ENCODE measurements at regions not wholly inside any gene's neighbourhood (a gene's known extent, or its start where the extent isn't known, plus 50 kb on each side); places are given as distances from the start of the nearest gene placed in this dataset.
"Not testable (repeated sequence)": the region's sequence is repeated elsewhere in the genome, so short reads cannot be mapped to it uniquely, and the experiment has no call there.

DNA sequence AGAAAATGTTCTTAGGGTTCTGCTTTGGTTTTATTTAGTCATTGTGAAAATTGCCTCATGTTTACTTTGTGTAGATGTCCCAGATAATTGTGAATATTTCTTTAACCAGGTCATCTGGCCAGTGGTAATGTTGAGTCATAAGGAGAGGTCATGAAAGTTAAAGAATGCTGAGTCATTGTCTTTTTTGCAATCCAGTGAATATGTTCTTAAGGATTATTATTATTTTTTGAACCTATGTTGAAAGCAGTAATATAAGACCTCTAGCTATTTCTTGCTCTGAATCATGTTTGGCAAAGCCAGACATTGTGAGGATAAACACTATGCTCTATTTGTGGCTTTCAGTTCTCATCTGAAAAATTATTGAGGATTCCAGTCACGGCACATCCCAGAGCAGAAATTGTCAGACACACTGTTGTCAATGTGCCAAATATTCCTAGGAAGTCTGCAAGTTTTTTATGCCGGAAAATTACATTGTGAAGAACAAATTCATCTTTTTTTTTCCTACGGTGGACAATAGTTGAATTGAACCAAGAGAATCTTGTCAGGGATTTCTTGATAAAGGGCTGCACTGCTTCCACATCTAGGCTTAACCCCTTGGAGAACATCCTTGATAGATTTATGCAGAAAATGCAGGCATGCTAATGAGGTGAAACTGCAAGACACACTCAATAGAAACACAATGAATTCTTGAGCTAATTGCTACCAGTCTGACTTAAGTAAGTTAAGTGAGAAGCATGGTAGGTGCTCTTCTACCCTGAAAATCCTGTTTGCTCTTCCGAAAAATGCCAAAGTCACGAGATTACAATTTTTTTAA, 369.6 kb downstream of the ATP23 start:
- peak; percentile 70 for DNase-seq (ENCODE audit: low spot score)

DNA sequence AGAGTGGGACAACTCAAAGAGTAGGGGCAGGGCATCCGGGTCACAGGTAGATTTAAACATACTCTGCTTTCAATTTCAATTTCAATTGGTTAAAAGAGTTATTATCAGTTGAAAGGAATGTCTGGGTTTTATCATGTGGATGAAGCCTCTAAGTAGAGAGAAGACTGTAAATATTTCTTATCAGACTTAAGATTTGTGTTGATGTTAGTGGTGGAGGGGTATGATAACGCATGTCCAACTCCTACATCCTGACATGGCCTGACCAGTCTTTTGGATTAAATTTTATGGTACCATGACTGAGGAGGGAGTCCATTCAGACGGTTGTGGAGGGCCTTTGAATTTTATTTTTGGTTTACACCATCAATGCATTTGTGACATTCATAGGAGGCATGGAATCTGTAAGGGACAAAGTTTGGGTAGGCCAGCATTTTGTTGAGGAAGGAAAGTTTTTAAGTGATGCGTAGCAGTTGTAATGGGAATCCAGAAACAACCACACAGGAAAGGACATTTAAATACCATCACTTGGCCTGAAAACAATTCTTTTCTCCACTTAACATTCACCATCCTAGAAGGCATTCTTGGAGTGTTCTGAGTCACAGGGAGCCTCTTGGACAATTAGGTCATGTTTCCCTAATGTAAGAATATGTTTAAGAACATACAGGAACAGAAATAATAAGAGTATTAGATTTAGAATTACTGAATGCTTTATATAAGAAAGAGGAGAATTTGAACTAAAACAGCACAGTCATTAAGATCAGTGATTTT, 371.9 kb downstream of the ATP23 start:
- peak; percentile 43 for DNase-seq (ENCODE audit: low spot score)

DNA sequence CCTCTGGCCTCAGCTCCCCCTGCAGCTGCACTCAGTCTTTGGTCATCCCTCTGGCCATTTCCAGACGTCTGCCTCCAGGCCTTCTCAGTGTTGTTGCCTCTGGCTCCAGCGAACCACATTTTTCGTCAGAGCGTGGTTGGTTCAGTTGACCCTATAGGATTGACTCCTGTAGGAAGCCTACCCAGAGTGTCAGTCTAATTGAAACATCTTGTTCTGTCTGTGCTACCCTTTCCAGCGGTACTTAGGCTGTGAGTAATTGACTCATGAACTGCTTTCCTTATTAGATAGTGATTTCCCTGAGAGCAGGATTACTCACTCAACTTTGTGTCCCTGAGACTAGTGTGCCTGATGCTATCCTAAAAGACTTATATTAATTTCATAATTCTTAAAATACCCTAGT, 373.2 kb downstream of the ATP23 start:
- no peak for DNase-seq (ENCODE audit: low spot score)

DNA sequence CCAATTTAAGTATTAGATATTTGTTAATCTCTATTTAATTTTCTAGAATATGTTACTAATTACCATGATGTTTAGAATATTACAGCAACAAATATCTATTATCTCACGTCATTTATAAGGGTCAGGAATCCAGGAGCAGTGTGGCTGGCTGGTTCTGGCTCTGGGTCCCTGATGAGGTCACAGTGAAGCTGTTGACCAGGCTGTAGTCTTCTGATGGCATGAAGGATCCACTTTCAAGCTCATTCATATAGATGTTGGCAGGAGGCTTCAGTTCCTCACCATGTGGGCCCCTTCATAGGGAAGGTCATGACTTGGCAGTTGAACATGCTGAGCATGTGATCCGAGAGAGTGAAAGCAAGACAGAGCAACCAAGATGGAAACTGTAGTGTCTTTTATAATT, 375.6 kb downstream of the ATP23 start:
- DNase-seq (ENCODE audit: low spot score), result no peak

DNA sequence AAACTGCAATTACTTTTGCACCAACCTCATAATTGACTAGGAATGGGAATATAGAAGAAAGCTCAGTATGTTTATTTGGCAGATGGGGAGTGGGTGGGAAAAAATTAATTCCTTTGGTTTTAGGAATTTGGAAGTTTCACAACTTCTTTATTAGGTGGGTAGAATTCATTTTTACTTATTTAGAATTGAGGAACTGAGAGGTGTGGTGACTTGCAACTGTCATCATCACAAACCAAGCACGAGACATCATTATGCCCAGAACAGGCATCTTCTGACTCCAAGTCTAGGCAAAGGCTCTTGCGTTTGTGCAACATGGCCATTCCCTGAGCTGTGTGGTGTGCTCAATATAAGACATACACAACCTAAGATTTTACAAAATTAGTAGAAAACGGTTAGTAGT, 380.0 kb downstream of the ATP23 start:
- DNase-seq (ENCODE audit: low spot score), result no peak

DNA sequence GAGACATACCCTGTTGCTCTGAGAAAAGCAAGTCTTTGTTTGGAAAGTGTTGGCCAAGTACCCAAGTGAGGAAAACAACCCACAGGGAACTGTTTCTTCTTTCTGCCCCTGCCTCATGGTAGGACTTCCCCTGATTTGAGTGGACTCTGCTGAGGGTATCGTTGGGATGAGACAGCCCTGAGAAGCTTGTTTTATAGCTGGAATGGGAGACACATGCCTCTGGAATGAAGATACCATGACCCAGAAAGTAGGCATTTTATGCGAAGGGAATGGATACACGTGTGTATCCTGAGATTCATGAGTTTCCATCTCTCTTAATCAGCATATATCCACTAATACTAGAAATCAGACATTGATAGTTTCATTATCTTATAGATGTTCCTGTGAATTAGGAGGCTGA, 382.3 kb downstream of the ATP23 start:
- DNase-seq (ENCODE audit: low spot score), result no peak

DNA sequence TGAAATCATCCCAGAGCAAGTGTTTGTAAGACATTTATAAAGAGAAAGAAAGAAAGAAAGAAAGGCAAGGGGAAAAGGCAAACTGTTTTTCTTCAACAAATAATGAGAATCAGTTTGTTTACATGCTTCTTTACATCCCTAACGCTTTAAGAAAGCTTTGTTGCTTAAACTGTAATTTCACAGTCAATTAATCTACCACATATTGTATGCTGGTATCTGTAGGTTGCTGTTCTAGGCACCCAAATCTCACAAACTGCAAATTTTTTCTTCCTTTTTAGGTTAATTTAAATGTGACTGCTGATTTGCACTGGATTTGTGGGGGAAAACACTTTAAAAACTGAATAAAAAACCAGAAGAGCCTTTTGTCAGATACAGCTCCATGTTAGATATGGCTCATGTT, 384.2 kb downstream of the ATP23 start:
- no peak for DNase-seq (ENCODE audit: low spot score)

DNA sequence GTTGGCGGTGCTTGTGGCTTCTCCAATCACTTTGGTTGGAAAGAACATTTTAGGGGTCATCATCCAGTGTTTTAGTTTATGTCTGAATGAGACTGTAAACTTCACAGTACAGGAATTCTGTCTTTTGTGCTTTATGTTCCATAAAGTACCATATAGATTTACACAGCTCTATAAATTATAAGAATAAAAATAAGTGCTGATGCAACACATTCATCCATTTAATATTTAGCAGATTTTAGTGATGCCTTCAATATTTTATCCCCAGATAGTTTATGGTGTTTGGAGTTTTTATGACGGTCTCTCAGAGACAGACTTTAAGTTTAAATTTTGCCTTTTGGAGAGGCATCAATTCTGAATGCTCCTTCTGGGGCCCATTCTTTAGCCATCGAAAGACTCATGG, 385.2 kb downstream of the ATP23 start:
- no peak for DNase-seq (ENCODE audit: low spot score)

DNA sequence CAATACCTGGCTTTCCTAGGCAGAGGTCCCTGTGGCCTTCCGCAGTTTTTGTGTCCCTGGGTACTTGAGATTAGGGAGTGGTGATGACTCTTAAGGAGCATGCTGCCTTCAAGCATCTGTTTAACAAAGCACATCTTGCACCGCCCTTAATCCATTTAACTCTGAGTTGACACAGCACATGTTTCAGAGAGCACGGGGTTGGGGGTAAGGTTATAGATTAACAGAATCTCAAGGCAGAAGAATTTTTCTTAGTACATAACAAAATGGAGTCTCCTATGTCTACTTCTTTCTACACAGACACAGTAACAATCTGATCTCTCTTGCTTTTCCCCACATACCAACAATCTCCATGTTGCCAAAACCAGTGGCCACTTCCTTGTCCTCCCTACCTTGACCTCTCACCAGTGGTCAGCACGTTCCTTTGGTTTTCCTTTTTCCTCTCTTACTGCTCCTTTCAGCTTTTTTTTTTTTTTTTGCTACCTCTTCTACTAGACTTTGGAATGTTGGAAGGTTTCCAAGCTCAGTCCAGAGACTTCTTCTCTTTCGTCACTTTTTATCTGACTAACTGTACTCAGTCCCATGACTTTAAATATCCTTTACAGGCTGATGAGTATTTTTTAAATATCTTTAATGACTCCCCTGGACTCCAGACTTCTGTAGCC, 395.3 kb downstream of the ATP23 start:
- peak; percentile 77 for DNase-seq (ENCODE audit: low spot score)

DNA sequence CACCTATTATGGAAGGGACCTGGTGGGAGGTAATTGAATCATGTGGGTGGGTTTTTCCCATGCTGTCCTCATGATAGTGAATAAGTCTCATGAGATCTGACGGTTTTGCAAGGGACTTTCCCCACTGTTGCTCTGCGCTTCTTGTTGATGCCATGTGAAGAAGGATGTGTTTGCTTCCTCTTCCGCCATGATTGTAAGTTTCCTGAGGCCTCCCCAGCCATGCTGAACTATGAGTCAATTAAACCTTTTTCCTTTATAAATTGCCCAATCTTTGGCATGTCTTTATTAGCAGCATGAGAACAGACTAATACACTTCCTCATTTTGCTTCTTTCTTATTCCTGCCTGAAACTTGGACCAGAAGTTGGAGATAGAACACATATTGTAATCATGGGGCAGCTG, 396.2 kb downstream of the ATP23 start:
- DNase-seq (ENCODE audit: low spot score), result not testable (repeated sequence)

DNA sequence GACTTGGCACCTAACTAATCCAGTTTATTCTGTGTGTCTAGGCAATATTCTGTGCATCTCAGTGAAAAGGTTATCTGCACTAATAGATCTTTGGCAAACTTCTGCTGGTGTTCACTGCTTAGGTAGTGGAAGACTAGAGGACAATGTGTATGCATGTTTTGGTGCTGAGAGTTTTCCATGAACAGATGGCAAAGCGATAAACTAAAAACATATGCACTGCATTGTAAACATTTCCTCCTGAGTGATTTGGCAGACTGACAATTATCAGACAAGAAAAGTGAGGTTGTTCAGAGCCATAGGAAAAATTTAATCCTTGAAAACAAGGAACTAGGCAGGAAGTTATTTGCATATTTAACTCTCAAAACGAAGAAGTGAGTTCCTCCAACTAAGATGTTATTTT, 400.4 kb downstream of the ATP23 start:
- peak; percentile 40 for DNase-seq (ENCODE audit: low spot score)

DNA sequence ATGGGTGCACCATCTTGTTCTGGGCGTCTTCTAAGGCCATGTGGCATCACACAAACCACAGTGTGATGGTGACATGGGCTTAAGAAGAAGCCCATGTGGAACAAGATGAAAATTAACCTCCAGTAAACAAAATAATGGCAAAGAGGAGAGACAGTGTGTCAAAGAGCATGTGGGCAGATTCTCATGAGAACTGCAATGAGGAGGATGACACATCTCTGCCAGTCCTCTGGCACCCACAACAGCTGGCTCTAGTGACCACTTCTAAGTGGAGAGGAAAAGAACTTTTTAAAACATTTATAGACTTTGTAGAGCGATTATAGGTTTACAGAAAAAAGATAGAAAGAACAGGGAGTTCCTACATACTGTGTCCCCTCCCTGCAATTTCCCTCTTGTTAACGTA, 401.4 kb downstream of the ATP23 start:
- no peak for DNase-seq (ENCODE audit: low spot score)

DNA sequence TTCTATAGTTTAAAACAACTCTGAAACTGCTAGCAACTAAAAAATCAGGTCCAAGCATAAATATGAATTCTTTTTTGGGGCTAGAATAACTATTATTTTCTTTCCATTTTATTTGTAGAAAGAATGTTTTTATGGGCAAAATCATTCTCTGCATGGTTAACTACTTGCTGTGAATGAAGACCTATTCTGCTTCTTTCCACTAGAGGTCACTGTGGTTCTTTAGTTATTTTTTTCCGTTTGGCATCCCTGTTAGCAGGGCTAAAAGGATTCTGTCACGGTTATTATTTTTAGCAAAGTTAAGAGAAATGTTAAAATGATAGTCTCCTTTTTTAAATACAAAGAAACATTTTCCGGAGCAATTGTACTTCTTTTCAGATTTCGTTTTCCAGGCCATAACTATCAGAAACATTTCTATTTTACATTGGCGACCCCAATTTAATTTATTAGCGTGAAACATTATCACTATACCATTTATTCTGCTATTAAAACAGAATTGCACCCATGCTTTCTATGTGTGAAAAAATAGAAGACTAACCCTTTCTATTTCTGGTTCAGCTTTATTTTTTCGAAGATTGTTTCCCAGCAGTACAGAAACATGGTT, 404.8 kb downstream of the ATP23 start:
- DNase-seq (ENCODE audit: low spot score), result peak; percentile 73

DNA sequence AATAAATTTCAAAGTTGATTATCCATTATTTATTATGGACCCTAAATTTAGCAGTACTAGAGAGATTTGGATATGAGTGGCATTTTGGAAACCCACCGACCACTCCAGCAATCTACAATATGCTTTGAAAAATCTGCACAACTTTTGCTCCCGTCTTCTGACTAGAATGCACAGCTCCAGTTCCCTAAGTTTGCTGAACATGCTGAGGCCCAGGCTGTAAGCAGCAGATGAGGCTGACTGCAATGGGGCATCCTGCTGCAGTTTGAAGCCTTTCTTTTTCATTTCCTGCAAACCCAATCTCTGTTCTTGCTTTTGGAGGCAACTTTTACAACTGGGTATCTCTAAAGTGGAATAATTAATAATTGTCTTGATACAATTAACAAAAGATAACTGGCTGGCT, 405.8 kb downstream of the ATP23 start:
- DNase-seq (ENCODE audit: low spot score), result no peak

DNA sequence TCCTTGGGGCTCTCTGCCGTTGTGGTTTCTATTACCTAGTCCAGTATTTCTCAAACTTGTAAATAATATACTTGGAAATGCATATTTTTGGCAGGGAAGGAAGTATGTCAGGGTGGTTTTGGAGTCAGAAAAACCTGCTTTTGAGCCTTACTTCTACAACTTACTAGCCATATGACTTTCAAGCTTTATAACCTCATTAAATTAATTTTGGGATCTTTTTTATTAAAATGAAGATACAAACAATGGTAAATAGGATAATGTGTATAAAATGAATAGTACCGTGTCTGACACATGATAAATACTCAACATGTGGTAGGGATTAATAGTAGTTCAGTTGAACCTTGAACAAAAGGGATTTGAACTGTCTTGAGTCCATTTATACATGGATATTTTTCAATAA, 406.3 kb downstream of the ATP23 start:
- no peak for DNase-seq (ENCODE audit: low spot score)

DNA sequence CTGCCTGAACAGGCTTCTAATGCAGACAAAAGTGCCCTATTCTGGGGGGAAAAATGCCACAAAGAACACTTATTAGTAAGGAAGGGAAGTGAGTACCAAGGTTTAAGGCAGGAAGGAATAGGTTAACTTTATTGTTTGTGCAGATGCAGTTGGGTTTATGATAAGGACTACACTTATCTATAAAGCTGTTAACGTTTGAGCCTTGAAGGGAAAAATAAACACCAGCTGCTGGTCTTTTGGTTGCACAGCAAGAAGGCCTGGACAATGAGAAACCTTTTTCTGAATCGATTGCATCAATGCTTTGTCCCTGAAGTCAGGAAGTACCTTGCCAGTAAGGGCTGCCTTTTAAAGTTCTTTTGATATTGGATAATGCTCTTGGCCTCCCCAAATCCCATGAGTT, 407.8 kb downstream of the ATP23 start:
- DNase-seq (ENCODE audit: low spot score), result no peak

DNA sequence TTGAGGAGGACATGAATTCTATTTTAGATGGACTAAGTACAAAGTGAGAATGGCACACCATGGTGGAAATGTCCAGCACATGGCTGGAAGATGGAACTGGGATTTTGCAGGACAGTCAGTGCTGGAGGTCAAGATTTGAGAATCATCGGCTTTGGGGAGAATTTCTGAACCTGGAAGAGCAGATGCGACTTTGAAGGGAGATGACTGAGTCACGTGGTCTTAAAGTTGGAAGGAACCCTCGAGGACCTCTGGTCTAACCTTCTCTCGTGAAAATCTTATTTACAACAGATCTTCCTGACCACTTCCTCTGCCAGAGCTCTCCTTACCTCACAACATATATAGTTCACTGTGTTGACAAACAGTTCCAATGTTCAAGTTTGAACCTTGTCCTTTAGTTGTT, 415.4 kb downstream of the ATP23 start:
- no peak for DNase-seq (ENCODE audit: low spot score)

DNA sequence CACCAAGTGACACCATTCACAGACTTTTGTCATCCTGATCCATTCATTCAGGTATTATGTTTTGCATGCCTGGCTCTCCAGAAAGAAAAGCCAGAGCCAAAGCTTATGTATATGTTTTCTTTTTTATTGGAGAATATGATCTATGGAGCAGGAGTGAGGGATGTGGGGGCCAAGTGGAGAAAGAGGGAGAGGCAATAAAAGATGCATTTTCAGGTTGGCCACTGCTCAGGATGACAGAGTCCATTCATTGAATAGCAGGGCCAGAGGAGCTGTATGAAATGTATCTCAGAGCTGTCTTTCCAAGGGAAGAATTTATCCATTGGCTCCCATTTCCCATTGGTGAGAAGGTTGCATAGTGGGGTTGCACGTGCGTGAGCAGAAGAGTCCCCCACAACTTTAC, 416.1 kb downstream of the ATP23 start:
- DNase-seq (ENCODE audit: low spot score), result no peak

DNA sequence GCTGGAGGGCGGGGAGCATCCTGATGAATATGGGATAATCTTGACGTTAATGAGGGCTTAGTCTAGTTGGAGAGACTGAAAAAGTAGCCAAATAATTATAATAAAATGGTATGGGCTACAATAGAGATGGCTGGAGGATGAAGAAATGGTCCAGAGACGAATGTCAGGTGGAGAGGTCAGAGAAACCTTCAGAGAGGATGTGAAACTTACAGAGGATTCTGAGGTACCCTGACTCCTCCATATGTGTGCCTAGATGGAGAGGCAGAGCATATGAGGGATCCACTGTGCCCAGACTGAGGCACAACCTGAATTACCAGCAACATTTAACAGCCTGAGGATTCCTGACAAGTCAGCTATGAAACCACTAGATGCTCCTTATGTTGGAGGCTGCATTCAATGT, 417.0 kb downstream of the ATP23 start:
- no peak for DNase-seq (ENCODE audit: low spot score)

DNA sequence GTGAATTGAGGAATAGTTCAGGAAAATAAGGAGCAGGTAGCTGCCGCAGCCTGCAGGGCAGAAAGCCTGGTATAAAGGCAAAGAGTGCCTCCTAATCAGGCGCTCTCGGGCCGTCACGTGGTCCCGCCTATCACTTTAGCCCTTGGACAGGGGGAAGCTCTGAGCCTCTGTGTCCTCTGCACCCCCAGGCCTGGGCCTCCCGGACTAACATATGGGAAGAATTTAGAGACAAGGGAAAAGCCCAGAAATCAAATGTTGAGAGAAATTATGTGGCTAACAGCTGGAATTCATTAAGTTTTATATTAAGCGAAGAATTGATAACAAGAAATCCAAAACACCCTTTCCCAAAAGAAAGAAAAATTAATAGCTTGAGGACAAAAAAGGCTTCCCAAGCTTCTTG, 417.7 kb downstream of the ATP23 start:
- DNase-seq (ENCODE audit: low spot score), result peak; percentile 72

DNA sequence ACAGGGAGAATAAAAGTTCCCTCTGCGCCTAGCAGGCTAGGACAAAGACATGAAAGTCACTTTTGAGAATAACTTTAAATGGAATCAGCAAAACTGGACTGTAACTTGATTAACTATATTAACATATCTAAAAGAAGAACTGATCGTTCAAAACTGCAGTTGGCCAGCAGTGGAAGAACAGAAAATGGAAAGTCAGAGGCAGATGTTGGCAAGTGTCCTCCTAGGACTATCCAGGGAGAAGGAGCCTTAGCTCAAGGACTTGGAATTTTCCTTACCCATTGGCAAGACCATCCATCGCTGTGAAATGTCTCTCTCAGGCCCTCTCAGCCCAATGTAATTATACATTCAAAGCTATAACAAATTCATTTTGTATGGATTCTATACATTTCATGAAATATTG, 419.7 kb downstream of the ATP23 start:
- DNase-seq (ENCODE audit: low spot score), result no peak

DNA sequence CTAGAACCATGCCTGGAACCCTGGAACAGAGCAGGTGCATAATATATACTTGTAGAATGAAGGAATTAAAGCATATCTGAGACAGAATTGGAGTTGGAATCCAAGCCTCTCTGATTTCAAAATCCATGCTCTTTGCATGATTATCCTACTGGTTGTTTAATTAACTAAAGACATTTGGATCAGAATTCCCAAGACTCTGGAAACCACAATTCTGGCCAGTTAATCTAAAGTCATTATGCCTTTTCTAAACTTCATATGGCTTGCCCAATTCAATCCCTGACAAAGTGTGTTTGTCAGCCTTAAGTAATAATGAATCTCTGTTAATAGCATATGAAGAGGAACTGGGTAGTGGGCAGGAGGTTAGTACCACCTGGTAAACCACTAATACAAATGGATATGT, 422.6 kb downstream of the ATP23 start:
- DNase-seq (ENCODE audit: low spot score), result no peak
